ENCODE measurements at regions not wholly inside any gene's neighbourhood (a gene's known extent, or its start where the extent isn't known, plus 50 kb on each side); places are given as distances from the start of the nearest gene placed in this dataset.

DNA sequence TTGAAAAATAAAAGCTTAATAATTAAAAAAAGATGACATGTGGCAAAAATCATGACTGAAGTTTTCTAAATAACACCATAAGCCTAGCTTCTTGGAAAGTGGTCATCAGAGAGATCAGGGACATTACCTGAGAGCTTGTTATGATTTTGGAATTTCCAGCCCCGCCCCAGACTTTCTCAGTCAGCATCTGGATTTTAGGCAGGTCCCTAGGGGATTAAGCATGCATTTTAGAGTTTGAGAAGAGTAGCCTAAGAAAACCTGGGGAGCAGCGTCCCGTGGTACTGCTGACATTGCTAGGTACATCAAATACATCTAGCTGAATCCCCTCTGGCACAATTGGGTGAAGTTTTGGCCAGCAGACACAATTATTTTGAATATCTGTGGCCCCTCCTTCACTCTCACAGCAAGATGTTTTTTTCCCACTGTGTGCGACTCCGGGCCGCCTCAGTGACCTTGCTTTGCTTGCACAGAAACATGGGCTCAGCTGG, 58.7 kb upstream of the MEF2A start:
- POLR2A ChIA-PET, result interaction anchor here (1.0 to 1.8 kb wide), 3 partner anchors 51 to 60 kb away, joined by 4 to 7 read pairs (median 5); partner anchors contain the start of gene MEF2A
- Histone ChIP-seq H3K36me3 (ENCODE audit: control insufficient read depth in 2 of 2, insufficient read depth in 1 of 2, low read length in 2 of 2) (no peaks in the 10 kb centered on the region), H3K9me3 (ENCODE audit: control insufficient read depth, insufficient read depth, low read depth, low read length) (no peaks in the 10 kb centered on the region), H3K4me3 (ENCODE audit: low read depth, low read length) (no peak overlapping the region), H3K27ac (ENCODE audit: extremely low read depth, low read depth, low read length) (peak overlapping the region; percentile 66; the same call in 1 of the 2 replicates), H3K4me1 (ENCODE audit: control insufficient read depth, insufficient read depth, low read length) (peaks cover 11% of the 10 kb centered on the region)
- TF ChIP-seq ZNF654 (tag by site-specific recombination; IDR thresholded peaks at IDR 0.05; ENCODE audit: low read depth), result no peak
- TF ChIP-seq HOXC10 (CRISPR knock-in tag; IDR thresholded peaks at IDR 0.05), result no peak
- no peak for TF ChIP-seq ZBTB7A (tag by site-specific recombination; IDR thresholded peaks at IDR 0.05; ENCODE audit: low read depth)
- no peak for TF ChIP-seq ZXDB (tag by site-specific recombination; IDR thresholded peaks at IDR 0.05)
- no peak for TF ChIP-seq ZNF664 (tag by site-specific recombination; IDR thresholded peaks at IDR 0.05)
- TF ChIP-seq, protein P1, sequence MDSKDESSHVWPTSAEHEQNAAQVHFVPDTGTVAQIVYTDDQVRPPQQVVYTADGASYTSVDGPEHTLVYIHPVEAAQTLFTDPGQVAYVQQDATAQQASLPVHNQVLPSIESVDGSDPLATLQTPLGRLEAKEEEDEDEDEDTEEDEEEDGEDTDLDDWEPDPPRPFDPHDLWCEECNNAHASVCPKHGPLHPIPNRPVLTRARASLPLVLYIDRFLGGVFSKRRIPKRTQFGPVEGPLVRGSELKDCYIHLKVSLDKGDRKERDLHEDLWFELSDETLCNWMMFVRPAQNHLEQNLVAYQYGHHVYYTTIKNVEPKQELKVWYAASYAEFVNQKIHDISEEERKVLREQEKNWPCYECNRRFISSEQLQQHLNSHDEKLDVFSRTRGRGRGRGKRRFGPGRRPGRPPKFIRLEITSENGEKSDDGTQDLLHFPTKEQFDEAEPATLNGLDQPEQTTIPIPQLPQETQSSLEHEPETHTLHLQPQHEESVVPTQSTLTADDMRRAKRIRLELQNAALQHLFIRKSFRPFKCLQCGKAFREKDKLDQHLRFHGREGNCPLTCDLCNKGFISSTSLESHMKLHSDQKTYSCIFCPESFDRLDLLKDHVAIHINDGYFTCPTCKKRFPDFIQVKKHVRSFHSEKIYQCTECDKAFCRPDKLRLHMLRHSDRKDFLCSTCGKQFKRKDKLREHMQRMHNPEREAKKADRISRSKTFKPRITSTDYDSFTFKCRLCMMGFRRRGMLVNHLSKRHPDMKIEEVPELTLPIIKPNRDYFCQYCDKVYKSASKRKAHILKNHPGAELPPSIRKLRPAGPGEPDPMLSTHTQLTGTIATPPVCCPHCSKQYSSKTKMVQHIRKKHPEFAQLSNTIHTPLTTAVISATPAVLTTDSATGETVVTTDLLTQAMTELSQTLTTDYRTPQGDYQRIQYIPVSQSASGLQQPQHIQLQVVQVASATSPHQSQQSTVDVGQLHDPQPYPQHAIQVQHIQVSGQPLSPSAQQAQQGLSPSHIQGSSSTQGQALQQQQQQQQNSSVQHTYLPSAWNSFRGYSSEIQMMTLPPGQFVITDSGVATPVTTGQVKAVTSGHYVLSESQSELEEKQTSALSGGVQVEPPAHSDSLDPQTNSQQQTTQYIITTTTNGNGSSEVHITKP (tag by site-specific recombination; IDR thresholded peaks at IDR 0.05), result no peak
- TF ChIP-seq, protein P2, sequence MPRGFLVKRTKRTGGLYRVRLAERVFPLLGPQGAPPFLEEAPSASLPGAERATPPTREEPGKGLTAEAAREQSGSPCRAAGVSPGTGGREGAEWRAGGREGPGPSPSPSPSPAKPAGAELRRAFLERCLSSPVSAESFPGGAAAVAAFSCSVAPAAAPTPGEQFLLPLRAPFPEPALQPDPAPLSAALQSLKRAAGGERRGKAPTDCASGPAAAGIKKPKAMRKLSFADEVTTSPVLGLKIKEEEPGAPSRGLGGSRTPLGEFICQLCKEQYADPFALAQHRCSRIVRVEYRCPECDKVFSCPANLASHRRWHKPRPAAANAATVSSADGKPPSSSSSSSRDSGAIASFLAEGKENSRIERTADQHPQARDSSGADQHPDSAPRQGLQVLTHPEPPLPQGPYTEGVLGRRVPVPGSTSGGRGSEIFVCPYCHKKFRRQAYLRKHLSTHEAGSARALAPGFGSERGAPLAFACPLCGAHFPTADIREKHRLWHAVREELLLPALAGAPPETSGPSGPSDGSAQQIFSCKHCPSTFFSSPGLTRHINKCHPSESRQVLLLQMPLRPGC (tag by site-specific recombination; IDR thresholded peaks at IDR 0.05), result no peak
- no peak for TF ChIP-seq ZNF610 (tag by site-specific recombination; IDR thresholded peaks at IDR 0.05; ENCODE audit: borderline replicate concordance)
- no peak for TF ChIP-seq ZNF747 (tag by site-specific recombination; IDR thresholded peaks at IDR 0.05)
- TF ChIP-seq EGR2 (tag by site-specific recombination; IDR thresholded peaks at IDR 0.05; ENCODE audit: low read depth), result no peak
- no peak for TF ChIP-seq ZNF600 (tag by site-specific recombination; IDR thresholded peaks at IDR 0.05)
- TF ChIP-seq, protein P3, sequence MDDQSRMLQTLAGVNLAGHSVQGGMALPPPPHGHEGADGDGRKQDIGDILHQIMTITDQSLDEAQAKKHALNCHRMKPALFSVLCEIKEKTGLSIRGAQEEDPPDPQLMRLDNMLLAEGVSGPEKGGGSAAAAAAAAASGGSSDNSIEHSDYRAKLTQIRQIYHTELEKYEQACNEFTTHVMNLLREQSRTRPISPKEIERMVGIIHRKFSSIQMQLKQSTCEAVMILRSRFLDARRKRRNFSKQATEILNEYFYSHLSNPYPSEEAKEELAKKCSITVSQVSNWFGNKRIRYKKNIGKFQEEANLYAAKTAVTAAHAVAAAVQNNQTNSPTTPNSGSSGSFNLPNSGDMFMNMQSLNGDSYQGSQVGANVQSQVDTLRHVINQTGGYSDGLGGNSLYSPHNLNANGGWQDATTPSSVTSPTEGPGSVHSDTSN (CRISPR knock-in tag; IDR thresholded peaks at IDR 0.05), result no peak
- no peak for TF ChIP-seq ZSCAN23 (tag by site-specific recombination; IDR thresholded peaks at IDR 0.05)
- TF ChIP-seq ZFP69B (tag by site-specific recombination; IDR thresholded peaks at IDR 0.05), result no peak
- no peak for TF ChIP-seq ZNF37A (tag by site-specific recombination; IDR thresholded peaks at IDR 0.05)
- TF ChIP-seq ZNF837 (tag by site-specific recombination; IDR thresholded peaks at IDR 0.05), result no peak
- no peak for TF ChIP-seq ZNF157 (tag by site-specific recombination; IDR thresholded peaks at IDR 0.05)
- no peak for TF ChIP-seq ZNF621 (tag by site-specific recombination; IDR thresholded peaks at IDR 0.05)
- TF ChIP-seq ZNF223 (tag by site-specific recombination; IDR thresholded peaks at IDR 0.05), result no peak
- CTCF ChIA-PET, result interaction anchor here (0.5 to 1.6 kb wide), 7 partner anchors 35 to 1043 kb away, joined by 3 to 6 read pairs (median 3); no protein-coding TSS in a partner anchor

Data from HEK293 (cell line).